Hepatocyte (in vitro differentiated cells): ENCODE measurements at regions not wholly inside any gene's neighbourhood (a gene's known extent, or its start where the extent isn't known, plus 50 kb on each side); places are given as distances from the start of the nearest gene placed in this dataset.

Experiments used
- DNase-seq: peaks from one replicate; pipeline ENCODE4 v3.0.0-alpha.2; 2016; ENCODE audit warnings: low spot score
- H2AFZ ChIP-seq: fragments of 200-600 bp; sonication (generic); 2 replicates; pipeline ENCODE4 v1.6.0; 2016; ENCODE audit warnings: antibody characterized with exemption, mild to moderate bottlenecking
- H3K27ac ChIP-seq: fragments of 200-600 bp; sonication (generic); 2 replicates; pipeline ENCODE4 v1.5.1; 2016; ENCODE audit warnings: mild to moderate bottlenecking
- H3K27me3 ChIP-seq: fragments of 200-600 bp; sonication (generic); 2 replicates; pipeline ENCODE4 v1.6.1; 2016
- H3K36me3 ChIP-seq: fragments of 200-600 bp; sonication (generic); replicated peaks from 2 replicates; pipeline ENCODE4 v1.5.1; 2016; ENCODE audit warnings: low read depth; ENCODE audit not compliant: insufficient read depth
- H3K4me1 ChIP-seq: fragments of 200-600 bp; sonication (generic); 2 replicates; pipeline ENCODE4 v1.5.1; 2016; ENCODE audit warnings: mild to moderate bottlenecking, moderate library complexity; ENCODE audit not compliant: insufficient read depth
- H3K4me2 ChIP-seq: fragments of 200-600 bp; sonication (generic); 2 replicates; pipeline ENCODE4 v1.6.0; 2016
- H3K4me3 ChIP-seq: fragments of 200-600 bp; sonication (generic); 2 replicates; pipeline ENCODE4 v1.5.1; 2016; ENCODE audit warnings: mild to moderate bottlenecking
- H3K79me2 ChIP-seq: fragments of 200-600 bp; sonication (generic); 2 replicates; pipeline ENCODE4 v1.6.0; 2017; ENCODE audit warnings: mild to moderate bottlenecking
- H3K9me2 ChIP-seq: fragments of 200-600 bp; sonication (generic); replicated peaks from 2 replicates; pipeline ENCODE4 v1.6.0; 2017; ENCODE audit warnings: mild to moderate bottlenecking; ENCODE audit not compliant: insufficient read depth
- H3K9me3 ChIP-seq: fragments of 200-600 bp; sonication (generic); 2 replicates; pipeline ENCODE4 v1.5.1; 2016; ENCODE audit warnings: low read depth, mild to moderate bottlenecking
- H4K20me1 ChIP-seq: fragments of 200-600 bp; sonication (generic); 2 replicates; pipeline ENCODE4 v1.6.0; 2016; ENCODE audit warnings: mild to moderate bottlenecking; ENCODE audit not compliant: insufficient read depth, poor library complexity, severe bottlenecking
- CTCF ChIP-seq: fragments of 200-600 bp; sonication (generic); IDR thresholded peaks from 2 replicates; pipeline ENCODE4 v1.5.1; 2016; ENCODE audit warnings: antibody characterized with exemption, mild to moderate bottlenecking; ENCODE audit not compliant: poor library complexity
- EZH2 ChIP-seq: fragments of 200-600 bp; sonication (generic); IDR thresholded peaks from 2 replicates; pipeline ENCODE4 v1.6.1; 2016; ENCODE audit warnings: antibody characterized with exemption, mild to moderate bottlenecking, borderline replicate concordance
- EZH2phosphoT487 ChIP-seq: fragments of 200-600 bp; sonication (generic); IDR thresholded peaks from one replicate; pipeline ENCODE4 v1.6.1; 2018; ENCODE audit warnings: antibody characterized with exemption, mild to moderate bottlenecking, low read depth, moderate library complexity; ENCODE audit not compliant: unreplicated experiment, severe bottlenecking
- WGBS: methylation state at CpG from one replicate; pipeline ENCODE4 v1.1.6; 2016; ENCODE audit warnings: low lambda C conversion rate; ENCODE audit errors: missing lambda C conversion rate; 5-methylcytosine and 5-hydroxymethylcytosine counted together

- Histone ChIP-seq H3K4me3 (no peak overlapping the region), H3K36me3 (no peaks in the 10 kb centered on the region), H4K20me1 (no peaks in the 10 kb centered on the region), H3K27ac (no peak overlapping the region), H3K4me1 (peaks cover 2% of the 10 kb centered on the region), H3K4me2 (no peak overlapping the region), H2AFZ (no peak overlapping the region), H3K9me2 (no peaks in the 10 kb centered on the region), H3K79me2 (no peaks in the 10 kb centered on the region), H3K9me3 (no peaks in the 10 kb centered on the region), H3K27me3 (no peaks in the 10 kb centered on the region)
- TF ChIP-seq CTCF: no peak
- no peak for TF ChIP-seq EZH2phosphoT487
- no peak for TF ChIP-seq EZH2
- 56% methylated on average over 3 of the region's 3 CpGs for WGBS
- DNase-seq: no peak
These were observed 77.9 kb upstream of the ARHGEF3 start for GRCh38 chr3:56879436-56880215.

DNA sequence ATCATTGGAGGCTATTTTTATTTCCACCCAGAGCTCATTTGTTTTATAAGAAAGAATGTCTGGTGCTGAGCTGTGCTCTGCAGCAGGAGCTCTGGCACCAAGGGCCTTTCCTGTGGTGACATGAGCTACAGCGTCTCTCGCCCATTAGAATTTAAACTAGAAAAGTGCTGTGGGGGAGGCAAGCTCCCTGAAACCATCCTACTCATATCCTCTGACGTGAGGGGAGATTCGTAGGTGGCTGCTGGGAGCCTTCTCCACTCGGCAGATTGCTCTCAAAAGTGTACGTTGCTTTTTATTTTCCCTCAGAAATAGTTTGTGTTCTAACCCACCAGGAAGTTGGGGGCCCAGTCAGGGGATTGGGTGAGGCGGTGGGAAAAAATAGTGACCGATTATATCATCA lies 76.3 kb upstream of the ARHGEF3 start:
- Histone ChIP-seq H3K4me3 (no peak overlapping the region), H3K4me1 (peaks cover 11% of the 10 kb centered on the region), H2AFZ (no peak overlapping the region), H4K20me1 (no peaks in the 10 kb centered on the region), H3K9me3 (no peaks in the 10 kb centered on the region), H3K27me3 (no peaks in the 10 kb centered on the region), H3K9me2 (no peaks in the 10 kb centered on the region), H3K36me3 (no peaks in the 10 kb centered on the region), H3K79me2 (no peaks in the 10 kb centered on the region), H3K27ac (no peak overlapping the region), H3K4me2 (no peak overlapping the region)
- DNase-seq: no peak
- WGBS: 66% methylated on average over 8 of the region's 8 CpGs
- no peak for TF ChIP-seq EZH2
- no peak for TF ChIP-seq CTCF
- no peak for TF ChIP-seq EZH2phosphoT487

- Histone ChIP-seq H3K4me3 (no peak overlapping the region), H4K20me1 (no peaks in the 10 kb centered on the region), H3K9me3 (no peaks in the 10 kb centered on the region), H3K27me3 (no peaks in the 10 kb centered on the region), H3K4me1 (peaks cover 11% of the 10 kb centered on the region), H3K27ac (no peak overlapping the region), H3K36me3 (no peaks in the 10 kb centered on the region), H3K4me2 (no peak overlapping the region), H3K79me2 (no peaks in the 10 kb centered on the region), H2AFZ (no peak overlapping the region), H3K9me2 (no peaks in the 10 kb centered on the region)
- no peak for DNase-seq
- 56% methylated on average over 3 of the region's 3 CpGs for WGBS
- no peak for TF ChIP-seq EZH2
- no peak for TF ChIP-seq CTCF
- no peak for TF ChIP-seq EZH2phosphoT487
These were observed 75.2 kb upstream of the ARHGEF3 start for GRCh38 chr3:56876916-56877315.
